Spleen (tissue), 7 donors: ENCODE measurements at regions not wholly inside any gene's neighbourhood (a gene's known extent, or its start where the extent isn't known, plus 50 kb on each side); places are given as distances from the start of the nearest gene placed in this dataset.

Source experiments
- POLR2A ChIP-seq, 3 donors: fragments of 450-650 bp; IDR thresholded peaks; one replicate each; pipeline ENCODE4 v1.5.1; 2017; ENCODE audit warnings: antibody characterized with exemption in 3 of 3, mild to moderate bottlenecking in 1 of 3
- TF ChIP-seq, protein P1 (sequence below), 11 experiments: fragments of 200-600 bp in 7 of 11; fragments of 450-650 bp in 4 of 11; sonication (generic) in 4 of 11; IDR thresholded peaks in 8 of 11; conservative IDR thresholded peaks in 3 of 11; 1 replicate in 7 of 11; 2 replicates in 4 of 11; pipeline versions ENCODE4 v1.4.0 to v1.8.0; 2016 to 2021; ENCODE audit warnings: antibody characterized with exemption in 11 of 11, inconsistent platforms in 4 of 11, mild to moderate bottlenecking in 1 of 11
- donor health status: DM: no; HTN: no; CAD: no; lungs with moderate emphysema.
- donor health status: DM: no; HTN: no; CAD: no.
- donor health status: DM: no; HTN: no; CAD: no.

DNA sequence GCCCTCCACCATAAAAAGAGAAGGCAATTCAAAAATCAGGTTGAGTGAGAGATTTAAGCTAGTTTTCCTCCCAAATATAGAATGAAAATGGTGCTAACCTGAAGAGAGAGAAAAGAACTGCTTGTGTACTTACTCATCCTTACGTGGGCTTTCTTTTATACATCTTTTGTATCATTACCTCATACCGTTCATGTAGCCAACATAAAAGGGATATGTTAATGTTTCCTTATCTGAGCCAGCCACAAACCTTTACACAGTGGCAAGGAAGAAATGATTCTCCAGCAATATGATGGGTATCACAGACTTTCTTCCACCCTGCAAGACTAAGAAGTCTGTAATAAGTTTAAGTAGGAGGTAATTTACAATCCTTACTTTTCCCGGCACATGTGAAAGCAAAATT lies 600.8 kb upstream of the ZNF385D start:
- no peak for TF ChIP-seq POLR2A (IDR thresholded peaks at IDR 0.05)
- TF ChIP-seq, protein P1, sequence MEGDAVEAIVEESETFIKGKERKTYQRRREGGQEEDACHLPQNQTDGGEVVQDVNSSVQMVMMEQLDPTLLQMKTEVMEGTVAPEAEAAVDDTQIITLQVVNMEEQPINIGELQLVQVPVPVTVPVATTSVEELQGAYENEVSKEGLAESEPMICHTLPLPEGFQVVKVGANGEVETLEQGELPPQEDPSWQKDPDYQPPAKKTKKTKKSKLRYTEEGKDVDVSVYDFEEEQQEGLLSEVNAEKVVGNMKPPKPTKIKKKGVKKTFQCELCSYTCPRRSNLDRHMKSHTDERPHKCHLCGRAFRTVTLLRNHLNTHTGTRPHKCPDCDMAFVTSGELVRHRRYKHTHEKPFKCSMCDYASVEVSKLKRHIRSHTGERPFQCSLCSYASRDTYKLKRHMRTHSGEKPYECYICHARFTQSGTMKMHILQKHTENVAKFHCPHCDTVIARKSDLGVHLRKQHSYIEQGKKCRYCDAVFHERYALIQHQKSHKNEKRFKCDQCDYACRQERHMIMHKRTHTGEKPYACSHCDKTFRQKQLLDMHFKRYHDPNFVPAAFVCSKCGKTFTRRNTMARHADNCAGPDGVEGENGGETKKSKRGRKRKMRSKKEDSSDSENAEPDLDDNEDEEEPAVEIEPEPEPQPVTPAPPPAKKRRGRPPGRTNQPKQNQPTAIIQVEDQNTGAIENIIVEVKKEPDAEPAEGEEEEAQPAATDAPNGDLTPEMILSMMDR (IDR thresholded peaks at IDR 0.05 in 8 of 11, conservative IDR thresholded peaks at IDR 0.05 in 3 of 11), result no peak
